Smooth muscle cell (in vitro differentiated cells): ENCODE measurements at regions not wholly inside any gene's neighbourhood (a gene's known extent, or its start where the extent isn't known, plus 50 kb on each side); places are given as distances from the start of the nearest gene placed in this dataset.

Experiments used
- DNase-seq: peaks from one replicate; lab custom pipeline; 2025; ENCODE audit not compliant: unreplicated experiment; lab: John Stamatoyannopoulos, UW
- H2AFZ ChIP-seq: fragments of 200-600 bp; sonication (generic); 2 replicates; pipeline ENCODE4 v1.6.0; 2016; ENCODE audit warnings: antibody characterized with exemption, low read depth, mild to moderate bottlenecking
- H3F3A ChIP-seq: fragments of 200-600 bp; sonication (generic); 2 replicates; pipeline ENCODE4 v1.6.0; 2017; ENCODE audit warnings: antibody characterized with exemption, low read depth
- H3K27ac ChIP-seq: fragments of 200-600 bp; sonication (generic); 2 replicates; pipeline ENCODE4 v1.5.1; 2016; ENCODE audit warnings: low read depth, mild to moderate bottlenecking
- H3K27me3 ChIP-seq: fragments of 200-600 bp; sonication (generic); 2 replicates; pipeline ENCODE4 v1.6.1; 2016; ENCODE audit warnings: low read depth, mild to moderate bottlenecking
- H3K36me3 ChIP-seq: fragments of 200-600 bp; sonication (generic); 2 replicates; pipeline ENCODE4 v1.5.1; 2016; ENCODE audit warnings: low read depth
- H3K4me1 ChIP-seq: fragments of 200-600 bp; sonication (generic); 2 replicates; pipeline ENCODE4 v1.5.1; 2016; ENCODE audit warnings: low read depth
- H3K4me2 ChIP-seq: fragments of 200-600 bp; sonication (generic); 2 replicates; pipeline ENCODE4 v1.6.0; 2016; ENCODE audit warnings: mild to moderate bottlenecking
- H3K4me3 ChIP-seq: fragments of 200-600 bp; sonication (generic); 2 replicates; pipeline ENCODE4 v1.5.1; 2016; ENCODE audit warnings: mild to moderate bottlenecking
- H3K79me2 ChIP-seq: fragments of 200-600 bp; sonication (generic); 2 replicates; pipeline ENCODE4 v1.6.0; 2016; ENCODE audit warnings: low read depth, mild to moderate bottlenecking
- H3K9ac ChIP-seq: fragments of 200-600 bp; sonication (generic); 2 replicates; pipeline ENCODE4 v1.6.0; 2016; ENCODE audit warnings: low read depth
- H3K9me3 ChIP-seq: fragments of 200-600 bp; sonication (generic); replicated peaks from 2 replicates; pipeline ENCODE4 v1.5.1; 2016; ENCODE audit warnings: low read depth
- H4K20me1 ChIP-seq: fragments of 200-600 bp; sonication (generic); 2 replicates; pipeline ENCODE4 v1.6.0; 2016; ENCODE audit warnings: low read depth
- WGBS: methylation state at CpG from one replicate; pipeline ENCODE4 v1.1.7; 2016; ENCODE audit warnings: low lambda C conversion rate; 5-methylcytosine and 5-hydroxymethylcytosine counted together
- TF ChIP-seq, protein P1 (sequence below): fragments of 200-600 bp; sonication (generic); IDR thresholded peaks from 2 replicates; pipeline ENCODE4 v1.5.1; 2017; ENCODE audit warnings: borderline replicate concordance, mild to moderate bottlenecking, antibody characterized with exemption; ENCODE audit not compliant: insufficient read depth, poor library complexity, severe bottlenecking

GRCh38 chr2:234204480-234204879 lies 154.0 kb downstream of the SPP2 start:
- H3K4me2 ChIP-seq: no peak overlapping the region
- H3K9ac ChIP-seq: no peak overlapping the region
- peaks cover 9% of the 10 kb centered on the region for H3F3A ChIP-seq
- TF ChIP-seq, protein P1, sequence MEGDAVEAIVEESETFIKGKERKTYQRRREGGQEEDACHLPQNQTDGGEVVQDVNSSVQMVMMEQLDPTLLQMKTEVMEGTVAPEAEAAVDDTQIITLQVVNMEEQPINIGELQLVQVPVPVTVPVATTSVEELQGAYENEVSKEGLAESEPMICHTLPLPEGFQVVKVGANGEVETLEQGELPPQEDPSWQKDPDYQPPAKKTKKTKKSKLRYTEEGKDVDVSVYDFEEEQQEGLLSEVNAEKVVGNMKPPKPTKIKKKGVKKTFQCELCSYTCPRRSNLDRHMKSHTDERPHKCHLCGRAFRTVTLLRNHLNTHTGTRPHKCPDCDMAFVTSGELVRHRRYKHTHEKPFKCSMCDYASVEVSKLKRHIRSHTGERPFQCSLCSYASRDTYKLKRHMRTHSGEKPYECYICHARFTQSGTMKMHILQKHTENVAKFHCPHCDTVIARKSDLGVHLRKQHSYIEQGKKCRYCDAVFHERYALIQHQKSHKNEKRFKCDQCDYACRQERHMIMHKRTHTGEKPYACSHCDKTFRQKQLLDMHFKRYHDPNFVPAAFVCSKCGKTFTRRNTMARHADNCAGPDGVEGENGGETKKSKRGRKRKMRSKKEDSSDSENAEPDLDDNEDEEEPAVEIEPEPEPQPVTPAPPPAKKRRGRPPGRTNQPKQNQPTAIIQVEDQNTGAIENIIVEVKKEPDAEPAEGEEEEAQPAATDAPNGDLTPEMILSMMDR: no peak
- H3K36me3 ChIP-seq: no peaks in the 10 kb centered on the region
- DNase-seq: no peak
- no peak overlapping the region for H3K4me3 ChIP-seq
- no peaks in the 10 kb centered on the region for H3K4me1 ChIP-seq
- H3K79me2 ChIP-seq: no peaks in the 10 kb centered on the region
- no peaks in the 10 kb centered on the region for H3K27me3 ChIP-seq
- no peak overlapping the region for H3K27ac ChIP-seq
- no peaks in the 10 kb centered on the region for H4K20me1 ChIP-seq
- WGBS: 63% methylated on average over 1 of the region's 1 CpG
- no peaks in the 10 kb centered on the region for H3K9me3 ChIP-seq
- H2AFZ ChIP-seq: no peak overlapping the region

GRCh38 chr2:234203135-234203984 lies 152.9 kb downstream of the SPP2 start:
- H4K20me1 ChIP-seq: no peaks in the 10 kb centered on the region
- DNase-seq: no peak
- H3K4me3 ChIP-seq: no peak overlapping the region
- no peaks in the 10 kb centered on the region for H3K36me3 ChIP-seq
- H3K9me3 ChIP-seq: no peaks in the 10 kb centered on the region
- H3K27me3 ChIP-seq: no peaks in the 10 kb centered on the region
- H3F3A ChIP-seq: peaks cover 9% of the 10 kb centered on the region
- H3K9ac ChIP-seq: no peak overlapping the region
- TF ChIP-seq, protein P1: no peak
- H3K4me2 ChIP-seq: peak overlapping the region; percentile 76
- no peaks in the 10 kb centered on the region for H3K4me1 ChIP-seq
- no peak overlapping the region for H2AFZ ChIP-seq
- no peaks in the 10 kb centered on the region for H3K79me2 ChIP-seq
- 17% methylated on average over 12 of the region's 12 CpGs for WGBS
- H3K27ac ChIP-seq: peak overlapping the region; percentile 92

DNA sequence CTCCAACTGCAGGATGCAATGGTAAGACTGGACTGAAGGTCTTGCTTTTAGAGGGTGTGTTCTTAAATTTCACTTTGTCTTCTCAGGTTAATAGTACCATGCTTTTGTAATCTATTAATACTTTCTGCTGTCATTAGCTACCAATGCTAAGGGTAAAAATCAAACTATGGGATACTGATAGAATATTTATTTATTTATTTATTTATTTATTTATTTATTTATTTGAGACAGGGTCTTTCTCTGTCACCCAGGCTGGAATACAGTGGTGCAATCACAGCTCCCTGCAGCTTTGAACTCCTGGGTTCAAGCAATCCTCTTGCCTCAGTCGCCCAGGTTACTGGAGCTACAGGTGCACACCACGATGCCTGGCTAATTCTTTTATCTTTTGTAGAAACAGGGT lies 152.1 kb downstream of the SPP2 start:
- H3K4me3 ChIP-seq: no peak overlapping the region
- H3K27ac ChIP-seq: peak overlapping the region; percentile 92
- H3F3A ChIP-seq: peaks cover 9% of the 10 kb centered on the region
- H3K9ac ChIP-seq: no peak overlapping the region
- no peak overlapping the region for H2AFZ ChIP-seq
- H3K79me2 ChIP-seq: no peaks in the 10 kb centered on the region
- 80% methylated on average over 2 of the region's 2 CpGs for WGBS
- no peaks in the 10 kb centered on the region for H3K36me3 ChIP-seq
- H3K4me1 ChIP-seq: no peaks in the 10 kb centered on the region
- TF ChIP-seq, protein P1: no peak
- no peaks in the 10 kb centered on the region for H4K20me1 ChIP-seq
- H3K27me3 ChIP-seq: no peaks in the 10 kb centered on the region
- peak overlapping the region; percentile 76 for H3K4me2 ChIP-seq
- no peaks in the 10 kb centered on the region for H3K9me3 ChIP-seq
- no peak for DNase-seq

DNA sequence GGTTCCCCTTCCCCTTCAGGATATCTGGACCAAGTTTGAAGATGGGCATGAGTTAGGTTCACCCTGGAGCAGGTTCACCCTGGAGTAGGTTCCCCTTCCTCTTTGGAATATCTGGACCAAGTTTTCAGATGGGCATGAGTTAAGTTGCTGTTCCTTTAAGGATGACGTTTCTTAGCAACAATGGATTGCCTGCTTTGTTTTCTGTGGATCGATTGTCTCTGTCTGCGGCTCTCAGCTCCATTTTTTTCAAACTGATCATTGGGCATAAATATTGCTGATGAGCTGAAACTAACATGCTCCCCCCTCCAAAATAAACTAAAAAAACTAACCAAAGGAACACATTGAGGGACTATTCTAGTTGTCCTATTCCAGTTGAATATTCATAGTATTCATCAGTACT lies 149.5 kb downstream of the SPP2 start:
- Histone ChIP-seq H4K20me1 (no peaks in the 10 kb centered on the region), H2AFZ (no peak overlapping the region), H3K4me1 (no peaks in the 10 kb centered on the region), H3K4me3 (no peak overlapping the region), H3K27ac (no peak overlapping the region), H3K27me3 (no peaks in the 10 kb centered on the region), H3K4me2 (no peak overlapping the region), H3K36me3 (no peaks in the 10 kb centered on the region), H3K9me3 (no peaks in the 10 kb centered on the region), H3K9ac (no peak overlapping the region), H3K79me2 (no peaks in the 10 kb centered on the region), H3F3A (peaks cover 9% of the 10 kb centered on the region)
- TF ChIP-seq, protein P1: no peak
- WGBS: 75% methylated on average over 3 of the region's 3 CpGs
- no peak for DNase-seq
